SK-N-SH (cell line): ENCODE measurements at regions not wholly inside any gene's neighbourhood (a gene's known extent, or its start where the extent isn't known, plus 50 kb on each side); places are given as distances from the start of the nearest gene placed in this dataset.

Experiments
- CTCF ChIA-PET: fragments of 300-600, 350-600 bp; formaldehyde crosslinking; extraction: SDS; loops from one replicate; lab custom pipeline; 2021; lab: Yijun Ruan, JAX
- POLR2A ChIA-PET: fragments of 350-600 bp; sonication (Branson Sonifier 250); formaldehyde crosslinking; extraction: SDS; loops from one replicate; lab custom pipeline; 2020; ENCODE audit warnings: antibody characterized with exemption, inconsistent platforms; lab: Yijun Ruan, JAX
- DNase-seq: peaks from one replicate; pipeline ENCODE4 v3.0.0; 2012
- H2AFZ ChIP-seq: fragments of 200-600 bp; sonication (generic); 2 replicates; pipeline ENCODE4 v1.8.1; 2016; ENCODE audit warnings: antibody characterized with exemption, mild to moderate bottlenecking, low read depth
- H3F3A ChIP-seq: fragments of 200-600 bp; sonication (generic); replicated peaks from 2 replicates; pipeline ENCODE3; 2016; ENCODE audit warnings: antibody characterized with exemption, mild to moderate bottlenecking; ENCODE audit not compliant: insufficient read depth
- H3K27ac ChIP-seq, 2 experiments: fragments of 200-500 bp in 1 of 2; fragments of 200-600 bp in 1 of 2; sonication (Bioruptor generic) in 1 of 2; sonication (generic), shearing (Covaris generic) in 1 of 2; 2 replicates each; pipeline versions ENCODE4 v1.5.1 to v1.6.1; 2014 to 2016; ENCODE audit warnings: low read depth in 2 of 2, inconsistent platforms in 1 of 2, low read length in 1 of 2, mild to moderate bottlenecking in 1 of 2, mixed read lengths in 1 of 2
- H3K27me3 ChIP-seq: fragments of 200-600 bp; sonication (generic), shearing (Covaris generic); 2 replicates; pipeline ENCODE4 v1.6.1; 2016; ENCODE audit warnings: mixed run types; ENCODE audit not compliant: insufficient read depth
- H3K36me3 ChIP-seq, 2 experiments: fragments of 200-500 bp in 1 of 2; fragments of 200-600 bp in 1 of 2; sonication (Bioruptor generic) in 1 of 2; sonication (generic) in 1 of 2; replicated peaks in 1 of 2; 2 replicates each; pipeline versions ENCODE3 to v1.5.1; 2014 to 2016; ENCODE audit warnings: low read length in 1 of 2, mild to moderate bottlenecking in 1 of 2; ENCODE audit not compliant: insufficient read depth in 2 of 2, control insufficient read depth in 1 of 2
- H3K4me1 ChIP-seq, 2 experiments: fragments of 200-500 bp in 1 of 2; fragments of 200-600 bp in 1 of 2; sonication (Bioruptor generic) in 1 of 2; sonication (generic), shearing (Covaris generic) in 1 of 2; 2 replicates each; pipeline versions ENCODE4 v1.5.1 to v1.6.1; 2014 to 2016; ENCODE audit warnings: low read depth in 1 of 2, low read length in 1 of 2, mixed run types in 1 of 2; ENCODE audit not compliant: insufficient read depth in 2 of 2, control insufficient read depth in 1 of 2
- H3K4me2 ChIP-seq: fragments of 200-600 bp; sonication (generic), shearing (Covaris generic); 2 replicates; pipeline ENCODE4 v1.6.1; 2017; ENCODE audit warnings: mixed run types
- H3K4me3 ChIP-seq, 2 experiments: fragments of 200-500 bp in 1 of 2; fragments of 200-600 bp in 1 of 2; sonication (Bioruptor generic) in 1 of 2; sonication (generic), shearing (Covaris generic) in 1 of 2; 2 replicates each; pipeline versions ENCODE4 v1.5.1 to v1.8.1; 2014 to 2016; ENCODE audit warnings: low read depth in 2 of 2, inconsistent platforms in 1 of 2, low read length in 1 of 2, mild to moderate bottlenecking in 1 of 2, mixed read lengths in 1 of 2, moderate library complexity in 1 of 2
- H3K79me2 ChIP-seq: fragments of 200-600 bp; sonication (generic); 2 replicates; pipeline ENCODE4 v1.8.1; 2017; ENCODE audit warnings: mild to moderate bottlenecking; ENCODE audit not compliant: insufficient read depth
- H3K9ac ChIP-seq: fragments of 200-600 bp; sonication (generic); 2 replicates; pipeline ENCODE4 v1.6.1; 2017; ENCODE audit warnings: mixed run types
- H3K9me2 ChIP-seq: fragments of 200-600 bp; sonication (generic); 2 replicates; pipeline ENCODE4 v1.6.1; 2017; ENCODE audit warnings: mixed run types
- H3K9me3 ChIP-seq: fragments of 200-600 bp; sonication (generic); 2 replicates; pipeline ENCODE4 v1.6.1; 2017; ENCODE audit warnings: mixed run types, mild to moderate bottlenecking, moderate library complexity
- H4K20me1 ChIP-seq: fragments of 200-600 bp; sonication (generic); 2 replicates; pipeline ENCODE4 v1.6.1; 2017; ENCODE audit warnings: mild to moderate bottlenecking, mixed run types; ENCODE audit not compliant: insufficient read depth
- EP300 ChIP-seq, 2 experiments: IDR thresholded peaks; 2 replicates each; pipeline versions ENCODE4 v1.4.0 to v1.6.1; 2012; ENCODE audit warnings: borderline replicate concordance in 1 of 2, low read depth in 1 of 2, low read length in 1 of 2
- EZH2phosphoT487 ChIP-seq: fragments of 200-600 bp; sonication (generic); IDR thresholded peaks from 2 replicates; pipeline ENCODE4 v1.6.1; 2017; ENCODE audit warnings: low read depth, mixed run types, mild to moderate bottlenecking, antibody characterized with exemption, moderate library complexity, borderline replicate concordance
- FOXM1 ChIP-seq: IDR thresholded peaks from 2 replicates; pipeline ENCODE4 v1.4.0; 2012; ENCODE audit warnings: low read depth, mild to moderate bottlenecking
- MEF2A ChIP-seq: IDR thresholded peaks from 2 replicates; pipeline ENCODE4 v1.4.0; 2012; ENCODE audit warnings: low read depth, borderline replicate concordance
- RAD21 ChIP-seq: IDR thresholded peaks from 2 replicates; pipeline ENCODE4 v1.6.1; 2012; ENCODE audit warnings: mild to moderate bottlenecking, low read length
- RCOR1 ChIP-seq: fragments of 150-350 bp; IDR thresholded peaks from 2 replicates; pipeline ENCODE4 v1.6.1; 2017; ENCODE audit warnings: antibody characterized with exemption, low read length
- RXRA ChIP-seq: IDR thresholded peaks from 2 replicates; pipeline ENCODE4 v1.4.0; 2012; ENCODE audit warnings: low read depth, mild to moderate bottlenecking, borderline replicate concordance
- SIN3A ChIP-seq: IDR thresholded peaks from 2 replicates; pipeline ENCODE4 v1.6.1; 2012; ENCODE audit warnings: low read depth, mild to moderate bottlenecking, low read length, moderate library complexity, borderline replicate concordance
- TEAD4 ChIP-seq: IDR thresholded peaks from 2 replicates; pipeline ENCODE4 v1.4.0; 2012; ENCODE audit warnings: mild to moderate bottlenecking, borderline replicate concordance; ENCODE audit not compliant: insufficient read depth
- USF2 ChIP-seq: fragments of 150-350 bp; IDR thresholded peaks from 2 replicates; pipeline ENCODE4 v1.6.1; 2017; ENCODE audit warnings: antibody characterized with exemption, low read length, low read depth, borderline replicate concordance
- YY1 ChIP-seq: IDR thresholded peaks from 2 replicates; pipeline ENCODE4 v1.4.0; 2012; ENCODE audit warnings: low read depth, mild to moderate bottlenecking
- ZBTB33 ChIP-seq: IDR thresholded peaks from 2 replicates; pipeline ENCODE4 v1.4.0; 2012; ENCODE audit warnings: low read depth, borderline replicate concordance
- WGBS: methylation state at CpG from one replicate; pipeline ENCODE4 v1.1.6; 2017; ENCODE audit warnings: low lambda C conversion rate; 5-methylcytosine and 5-hydroxymethylcytosine counted together
- TF ChIP-seq, protein P1 (sequence below): fragments of 150-350 bp; IDR thresholded peaks from 2 replicates; pipeline ENCODE4 v1.6.1; 2016; ENCODE audit warnings: mild to moderate bottlenecking, low read depth, low read length

DNA sequence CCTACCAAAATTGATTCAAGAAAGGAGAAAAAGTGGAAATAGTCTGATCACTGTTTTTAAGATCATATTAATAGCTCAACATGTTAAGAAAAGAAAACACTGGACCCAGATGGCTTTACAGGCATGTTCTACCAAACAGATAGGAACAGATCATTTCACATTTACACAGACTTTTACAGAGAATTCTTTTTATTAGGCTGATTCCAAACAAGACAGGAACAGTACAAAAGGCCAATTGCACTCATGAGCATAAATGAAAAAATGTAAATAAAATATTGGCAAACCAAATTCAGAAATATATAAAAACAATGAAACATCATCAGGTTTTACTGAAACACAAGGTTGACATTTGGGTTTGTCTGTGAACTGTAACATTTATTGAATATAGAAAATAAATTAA is 106.5 kb downstream of the WNT5A start:
- Histone ChIP-seq H3K4me3 (no peak overlapping the region), H2AFZ (no peak overlapping the region), H3K79me2 (no peaks in the 10 kb centered on the region), H3K9ac (no peak overlapping the region), H3K27me3 (no peaks in the 10 kb centered on the region), H3K27ac (no peak overlapping the region), H3K9me2 (no peaks in the 10 kb centered on the region), H3F3A (no peaks in the 10 kb centered on the region), H3K36me3 (no peaks in the 10 kb centered on the region), H3K4me2 (no peak overlapping the region), H3K4me1 (no peaks in the 10 kb centered on the region), H4K20me1 (no peaks in the 10 kb centered on the region), H3K9me3 (no peaks in the 10 kb centered on the region)
- POLR2A ChIA-PET = no interaction called here
- CTCF ChIA-PET = interaction anchor here (0.7 kb wide), 1 partner anchor 39 kb away, joined by 3 read pairs; no protein-coding TSS in a partner anchor
- no peak for TF ChIP-seq RAD21
- DNase-seq = no peak

DNA sequence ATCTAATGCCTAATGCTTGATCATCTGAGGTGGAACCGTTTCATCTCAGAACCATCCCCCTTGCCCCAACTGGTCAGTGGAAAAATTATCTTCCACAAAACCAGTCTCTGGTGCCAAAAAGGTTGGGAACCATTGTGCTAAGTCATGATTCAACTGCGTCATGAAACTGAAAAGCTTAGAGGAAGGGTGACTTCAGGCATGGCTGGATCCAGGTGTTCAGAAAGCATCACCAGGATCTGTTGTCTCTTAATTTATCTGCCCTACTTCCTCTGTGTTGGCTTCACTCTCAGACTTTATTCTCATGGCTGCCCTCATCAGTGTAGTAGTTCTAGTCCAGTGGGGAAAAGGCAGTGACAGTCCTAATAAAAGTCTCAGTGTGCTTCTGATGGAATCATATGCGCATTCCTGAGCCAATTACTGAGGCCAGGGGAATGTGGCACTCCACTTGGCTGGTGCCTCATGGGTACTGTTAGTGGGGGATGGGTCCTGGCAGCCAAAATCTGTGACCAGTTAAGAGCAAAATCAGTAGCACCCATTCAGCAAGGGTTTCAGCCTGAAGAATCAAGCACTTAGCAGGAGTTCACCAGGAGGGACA is 110.3 kb downstream of the WNT5A start:
- H3K9me3 ChIP-seq = no peaks in the 10 kb centered on the region
- no peak overlapping the region for H3K9ac ChIP-seq
- no peaks in the 10 kb centered on the region for H3F3A ChIP-seq
- no peaks in the 10 kb centered on the region for H3K27me3 ChIP-seq
- CTCF ChIA-PET = no interaction called here
- TF ChIP-seq MEF2A = no peak
- no peak for TF ChIP-seq YY1
- TF ChIP-seq USF2 = no peak
- TF ChIP-seq, protein P1, sequence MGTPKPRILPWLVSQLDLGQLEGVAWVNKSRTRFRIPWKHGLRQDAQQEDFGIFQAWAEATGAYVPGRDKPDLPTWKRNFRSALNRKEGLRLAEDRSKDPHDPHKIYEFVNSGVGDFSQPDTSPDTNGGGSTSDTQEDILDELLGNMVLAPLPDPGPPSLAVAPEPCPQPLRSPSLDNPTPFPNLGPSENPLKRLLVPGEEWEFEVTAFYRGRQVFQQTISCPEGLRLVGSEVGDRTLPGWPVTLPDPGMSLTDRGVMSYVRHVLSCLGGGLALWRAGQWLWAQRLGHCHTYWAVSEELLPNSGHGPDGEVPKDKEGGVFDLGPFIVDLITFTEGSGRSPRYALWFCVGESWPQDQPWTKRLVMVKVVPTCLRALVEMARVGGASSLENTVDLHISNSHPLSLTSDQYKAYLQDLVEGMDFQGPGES = no peak
- no peak for TF ChIP-seq RAD21
- WGBS = 60% methylated on average over 3 of the region's 3 CpGs
- POLR2A ChIA-PET = no interaction called here
- H3K4me3 ChIP-seq = no peak overlapping the region
- no peak overlapping the region for H2AFZ ChIP-seq
- no peaks in the 10 kb centered on the region for H3K36me3 ChIP-seq
- no peaks in the 10 kb centered on the region for H3K9me2 ChIP-seq
- no peak overlapping the region for H3K4me2 ChIP-seq
- H3K79me2 ChIP-seq = no peaks in the 10 kb centered on the region
- no peak overlapping the region for H3K27ac ChIP-seq
- H3K4me1 ChIP-seq = no peaks in the 10 kb centered on the region
- no peaks in the 10 kb centered on the region for H4K20me1 ChIP-seq
- DNase-seq = no peak

GRCh38 chr3:55373423-55373822 is 113.7 kb downstream of the WNT5A start:
- Histone ChIP-seq H3K27ac (no peak overlapping the region), H3F3A (no peaks in the 10 kb centered on the region), H3K4me3 (no peak overlapping the region), H3K4me2 (no peak overlapping the region), H3K9ac (no peak overlapping the region), H3K36me3 (no peaks in the 10 kb centered on the region), H2AFZ (no peak overlapping the region), H3K79me2 (no peaks in the 10 kb centered on the region), H3K9me2 (no peaks in the 10 kb centered on the region), H3K27me3 (no peaks in the 10 kb centered on the region), H3K9me3 (no peaks in the 10 kb centered on the region), H4K20me1 (no peaks in the 10 kb centered on the region), H3K4me1 (no peaks in the 10 kb centered on the region; a peak in 1 of 4 replicates)
- DNase-seq = no peak
- TF ChIP-seq FOXM1 = no peak
- no peak for TF ChIP-seq RXRA
- TF ChIP-seq MEF2A = no peak
- TF ChIP-seq SIN3A = no peak
- TF ChIP-seq ZBTB33 = no peak
- no peak for TF ChIP-seq RCOR1
- TF ChIP-seq TEAD4 = no peak
- no peak for TF ChIP-seq EP300 (IDR thresholded peaks at IDR 0.05; ENCODE audit: borderline replicate concordance in 1 of 2, low read depth in 1 of 2, low read length in 1 of 2)
- TF ChIP-seq EZH2phosphoT487 = no peak
- POLR2A ChIA-PET = no interaction called here
- CTCF ChIA-PET = interaction anchor here (1.1 kb wide), 1 partner anchor 348 kb away, joined by 5 read pairs; no protein-coding TSS in a partner anchor
- 81% methylated on average over 5 of the region's 5 CpGs for WGBS
